HFF-Myc (cell line): ENCODE measurements at regions not wholly inside any gene's neighbourhood (a gene's known extent, or its start where the extent isn't known, plus 50 kb on each side); places are given as distances from the start of the nearest gene placed in this dataset.

ENCODE experiments used
- DNase-seq: peaks from one replicate; pipeline ENCODE4 v3.0.0-alpha.2; 2011; ENCODE audit warnings: low read depth; ENCODE audit errors: extremely low read depth
- H3K4me3 ChIP-seq: replicated peaks from 2 replicates; pipeline ENCODE4 v1.5.1; 2011; ENCODE audit warnings: low read depth, mild to moderate bottlenecking, control low read depth, low read length
- CTCF ChIP-seq: IDR thresholded peaks from 2 replicates; pipeline ENCODE4 v1.5.1; 2012; ENCODE audit warnings: mild to moderate bottlenecking, low read depth, low read length, control low read depth; ENCODE audit errors: missing control alignments

GRCh38 chr21:31554511-31555022 lies 104.9 kb upstream of the SOD1 start:
- no peak for TF ChIP-seq CTCF
- DNase-seq = no peak
- H3K4me3 ChIP-seq = no peak overlapping the region

GRCh38 chr21:31553926-31554325 lies 105.6 kb upstream of the SOD1 start:
- TF ChIP-seq CTCF = no peak
- no peak for DNase-seq
- H3K4me3 ChIP-seq = no peak overlapping the region

GRCh38 chr21:31553461-31553860 lies 106.0 kb upstream of the SOD1 start:
- TF ChIP-seq CTCF = no peak

GRCh38 chr21:31552826-31553225 lies 106.7 kb upstream of the SOD1 start:
- no peak for DNase-seq
- TF ChIP-seq CTCF = no peak
- H3K4me3 ChIP-seq = no peak overlapping the region

More at GRCh38 chr21:31553461-31553860, 106.0 kb upstream of the SOD1 start:
- no peak for DNase-seq
- no peak overlapping the region for H3K4me3 ChIP-seq

GRCh38 chr21:31550070-31550469 lies 109.4 kb upstream of the SOD1 start:
- H3K4me3 ChIP-seq = no peak overlapping the region
- DNase-seq = no peak
- TF ChIP-seq CTCF = no peak

- H3K4me3 ChIP-seq = no peak overlapping the region
These were observed 110.8 kb upstream of the SOD1 start for GRCh38 chr21:31548688-31549087.

More at GRCh38 chr21:31548688-31549087, 110.8 kb upstream of the SOD1 start:
- TF ChIP-seq CTCF = no peak
- DNase-seq = no peak
